DOHH2 (cell line): ENCODE measurements at regions not wholly inside any gene's neighbourhood (a gene's known extent, or its start where the extent isn't known, plus 50 kb on each side); places are given as distances from the start of the nearest gene placed in this dataset.

Experiments used
- H3F3A ChIP-seq: fragments of 200-600 bp; sonication (generic), shearing (Covaris generic); 2 replicates; pipeline ENCODE4 v1.6.0; 2016; ENCODE audit warnings: antibody characterized with exemption, mild to moderate bottlenecking; ENCODE audit not compliant: control insufficient read depth, insufficient read depth
- H3K27ac ChIP-seq: fragments of 200-600 bp; sonication (generic); 2 replicates; pipeline ENCODE4 v1.5.1; 2014; ENCODE audit warnings: low read depth, mild to moderate bottlenecking, low read length, moderate library complexity
- H3K27me3 ChIP-seq: fragments of 200-600 bp; sonication (generic); 2 replicates; pipeline ENCODE4 v1.6.1; 2014; ENCODE audit warnings: mild to moderate bottlenecking, low read length, mixed read lengths; ENCODE audit not compliant: control insufficient read depth
- H3K36me3 ChIP-seq: fragments of 200-600 bp; sonication (generic); 2 replicates; pipeline ENCODE4 v1.6.1; 2014; ENCODE audit warnings: mild to moderate bottlenecking, low read length, moderate library complexity, mixed read lengths; ENCODE audit not compliant: control insufficient read depth
- H3K4me1 ChIP-seq: fragments of 200-600 bp; sonication (generic); 2 replicates; pipeline ENCODE4 v1.6.1; 2014; ENCODE audit warnings: mild to moderate bottlenecking, low read length, mixed read lengths; ENCODE audit not compliant: control insufficient read depth
- H3K4me2 ChIP-seq: fragments of 200-600 bp; sonication (generic); 2 replicates; pipeline ENCODE4 v1.6.0; 2014; ENCODE audit warnings: mild to moderate bottlenecking, low read length, moderate library complexity
- H3K4me3 ChIP-seq: fragments of 200-600 bp; sonication (generic); 2 replicates; pipeline ENCODE4 v1.5.1; 2014; ENCODE audit warnings: mild to moderate bottlenecking, low read length, mixed read lengths
- H3K79me2 ChIP-seq: fragments of 200-600 bp; sonication (generic); 2 replicates; pipeline ENCODE4 v1.6.1; 2014; ENCODE audit warnings: mild to moderate bottlenecking, low read length, mixed read lengths; ENCODE audit not compliant: control insufficient read depth
- H3K9me2 ChIP-seq: fragments of 200-600 bp; sonication (generic); replicated peaks from 2 replicates; pipeline ENCODE4 v1.6.1; 2014; ENCODE audit warnings: mild to moderate bottlenecking, low read length, mixed read lengths; ENCODE audit not compliant: control insufficient read depth
- H3K9me3 ChIP-seq: fragments of 200-600 bp; sonication (generic); 2 replicates; pipeline ENCODE4 v1.6.1; 2014; ENCODE audit warnings: antibody characterized with exemption, low read length, mixed read lengths; ENCODE audit not compliant: control insufficient read depth, insufficient read depth
- H4K20me1 ChIP-seq: fragments of 200-600 bp; sonication (generic); 2 replicates; pipeline ENCODE4 v1.6.0; 2014; ENCODE audit warnings: low read depth, mild to moderate bottlenecking, antibody characterized with exemption, low read length, moderate library complexity; ENCODE audit not compliant: control insufficient read depth, insufficient read depth
- CTCF ChIP-seq: fragments of 200-600 bp; sonication (generic); IDR thresholded peaks from one replicate; pipeline ENCODE4 v1.5.1; 2014; ENCODE audit warnings: antibody characterized with exemption, mild to moderate bottlenecking, low read depth, low read length; ENCODE audit not compliant: poor library complexity, severe bottlenecking
- EZH2phosphoT487 ChIP-seq: fragments of 200-600 bp; sonication (generic); IDR thresholded peaks from 2 replicates; pipeline ENCODE4 v1.6.1; 2017; ENCODE audit warnings: borderline replicate concordance, mild to moderate bottlenecking, antibody characterized with exemption, low read length, moderate library complexity, mixed read lengths

- H3K4me1 ChIP-seq = no peaks in the 10 kb centered on the region
- no peak for TF ChIP-seq EZH2phosphoT487
- TF ChIP-seq CTCF = no peak
- no peaks in the 10 kb centered on the region for H3K27me3 ChIP-seq
- H3K36me3 ChIP-seq = no peaks in the 10 kb centered on the region
- no peaks in the 10 kb centered on the region for H3K9me3 ChIP-seq
- no peak overlapping the region for H3K27ac ChIP-seq
- H3K9me2 ChIP-seq = no peaks in the 10 kb centered on the region
- H4K20me1 ChIP-seq = no peaks in the 10 kb centered on the region
- H3K79me2 ChIP-seq = no peaks in the 10 kb centered on the region
- no peaks in the 10 kb centered on the region for H3F3A ChIP-seq
- no peak overlapping the region for H3K4me2 ChIP-seq
- H3K4me3 ChIP-seq = no peak overlapping the region
These were observed 649.5 kb upstream of the TENM3 start for GRCh38 chr4:181593703-181594102.

GRCh38 chr4:181594188-181594587, 649.0 kb upstream of the TENM3 start:
- no peaks in the 10 kb centered on the region for H3K79me2 ChIP-seq
- H4K20me1 ChIP-seq = no peaks in the 10 kb centered on the region
- no peaks in the 10 kb centered on the region for H3K9me2 ChIP-seq
- TF ChIP-seq CTCF (no peak), EZH2phosphoT487 (no peak)
- H3K36me3 ChIP-seq = no peaks in the 10 kb centered on the region
- no peaks in the 10 kb centered on the region for H3F3A ChIP-seq
- H3K4me3 ChIP-seq = no peak overlapping the region
- no peak overlapping the region for H3K27ac ChIP-seq
- no peak overlapping the region for H3K4me2 ChIP-seq
- no peaks in the 10 kb centered on the region for H3K27me3 ChIP-seq
- no peaks in the 10 kb centered on the region for H3K9me3 ChIP-seq
- no peaks in the 10 kb centered on the region for H3K4me1 ChIP-seq

GRCh38 chr4:181595716-181596115, 647.5 kb upstream of the TENM3 start:
- H3K4me1 ChIP-seq = no peaks in the 10 kb centered on the region
- H3K27me3 ChIP-seq = no peaks in the 10 kb centered on the region
- no peaks in the 10 kb centered on the region for H3K9me2 ChIP-seq
- no peaks in the 10 kb centered on the region for H3K79me2 ChIP-seq
- no peak overlapping the region for H3K4me2 ChIP-seq
- H3K9me3 ChIP-seq = no peaks in the 10 kb centered on the region
- no peak for TF ChIP-seq CTCF
- no peak for TF ChIP-seq EZH2phosphoT487
- no peaks in the 10 kb centered on the region for H3F3A ChIP-seq
- H4K20me1 ChIP-seq = no peaks in the 10 kb centered on the region
- no peaks in the 10 kb centered on the region for H3K36me3 ChIP-seq
- H3K4me3 ChIP-seq = no peak overlapping the region
- no peak overlapping the region for H3K27ac ChIP-seq

- Histone ChIP-seq H3K4me3 (no peak overlapping the region), H3K9me3 (no peaks in the 10 kb centered on the region), H3K27me3 (no peaks in the 10 kb centered on the region), H3K4me1 (no peaks in the 10 kb centered on the region), H3K27ac (no peak overlapping the region), H3F3A (no peaks in the 10 kb centered on the region), H3K4me2 (no peak overlapping the region), H3K79me2 (no peaks in the 10 kb centered on the region), H3K9me2 (no peaks in the 10 kb centered on the region), H3K36me3 (no peaks in the 10 kb centered on the region), H4K20me1 (no peaks in the 10 kb centered on the region)
- TF ChIP-seq CTCF (no peak), EZH2phosphoT487 (no peak)
These were observed 645.4 kb upstream of the TENM3 start for GRCh38 chr4:181597766-181598165.
